ENCODE measurements at regions not wholly inside any gene's neighbourhood (a gene's known extent, or its start where the extent isn't known, plus 50 kb on each side); places are given as distances from the start of the nearest gene placed in this dataset.

GRCh38 chr7:52150952-52151351 lies 834.3 kb upstream of the COBL start:
- Histone ChIP-seq H3K4me3 (ENCODE audit: insufficient read depth, low read length, poor library complexity, severe bottlenecking) (no peak overlapping the region), H3K36me3 (ENCODE audit: low read length) (no peaks in the 10 kb centered on the region), H3K9ac (ENCODE audit: low read length) (no peak overlapping the region), H4K20me1 (ENCODE audit: low read depth, low read length) (no peaks in the 10 kb centered on the region), H2AFZ (ENCODE audit: low read depth, low read length, severe bottlenecking) (no peak overlapping the region), H3K27me3 (ENCODE audit: low read length) (no peaks in the 10 kb centered on the region), H3K79me2 (ENCODE audit: insufficient read depth, low read length) (no peaks in the 10 kb centered on the region), H3K9me3 (ENCODE audit: insufficient read depth, low read length) (no peaks in the 10 kb centered on the region), H3F3A (ENCODE audit: insufficient read depth) (no peaks in the 10 kb centered on the region), H3K27ac (ENCODE audit: low read depth, low read length) (no peak overlapping the region), H3K4me2 (ENCODE audit: low read depth, low read length, poor library complexity, severe bottlenecking) (no peak overlapping the region), H3K9me2 (replicated peaks; ENCODE audit: insufficient read depth, low read length) (0 out of 2 replicates have a peak, but pooled peaks cover 4% of the 10 kb centered on the region)
- TF ChIP-seq CTCF (IDR thresholded peaks at IDR 0.05; ENCODE audit: insufficient read depth, low read length, poor library complexity, severe bottlenecking) (no peak), EZH2phosphoT487 (conservative IDR thresholded peaks at IDR 0.05; ENCODE audit: low read length) (no peak)

- Histone ChIP-seq H3K9me2 (replicated peaks; ENCODE audit: insufficient read depth, low read length) (no peaks in the 10 kb centered on the region), H3K9me3 (ENCODE audit: insufficient read depth, low read length) (no peaks in the 10 kb centered on the region), H3K9ac (ENCODE audit: low read length) (no peak overlapping the region), H4K20me1 (ENCODE audit: low read depth, low read length) (no peaks in the 10 kb centered on the region), H2AFZ (ENCODE audit: low read depth, low read length, severe bottlenecking) (no peak overlapping the region), H3K4me3 (ENCODE audit: insufficient read depth, low read length, poor library complexity, severe bottlenecking) (no peak overlapping the region), H3K27me3 (ENCODE audit: low read length) (no peaks in the 10 kb centered on the region), H3K79me2 (ENCODE audit: insufficient read depth, low read length) (no peaks in the 10 kb centered on the region), H3K36me3 (ENCODE audit: low read length) (no peaks in the 10 kb centered on the region), H3K4me2 (ENCODE audit: low read depth, low read length, poor library complexity, severe bottlenecking) (no peak overlapping the region), H3F3A (ENCODE audit: insufficient read depth) (no peaks in the 10 kb centered on the region), H3K27ac (ENCODE audit: low read depth, low read length) (no peak overlapping the region)
- TF ChIP-seq EZH2phosphoT487 (conservative IDR thresholded peaks at IDR 0.05; ENCODE audit: low read length) (no peak), CTCF (IDR thresholded peaks at IDR 0.05; ENCODE audit: insufficient read depth, low read length, poor library complexity, severe bottlenecking) (no peak)
Observed at GRCh38 chr7:52146871-52147634, 830.4 kb upstream of the COBL start.

- Histone ChIP-seq H3F3A (ENCODE audit: insufficient read depth) (no peaks in the 10 kb centered on the region), H3K27ac (ENCODE audit: low read depth, low read length) (no peak overlapping the region), H3K4me3 (ENCODE audit: insufficient read depth, low read length, poor library complexity, severe bottlenecking) (no peak overlapping the region), H2AFZ (ENCODE audit: low read depth, low read length, severe bottlenecking) (no peak overlapping the region), H3K79me2 (ENCODE audit: insufficient read depth, low read length) (no peaks in the 10 kb centered on the region), H3K9me2 (replicated peaks; ENCODE audit: insufficient read depth, low read length) (no peaks in the 10 kb centered on the region), H3K36me3 (ENCODE audit: low read length) (no peaks in the 10 kb centered on the region), H4K20me1 (ENCODE audit: low read depth, low read length) (no peaks in the 10 kb centered on the region), H3K9me3 (ENCODE audit: insufficient read depth, low read length) (no peaks in the 10 kb centered on the region), H3K9ac (ENCODE audit: low read length) (no peak overlapping the region), H3K27me3 (ENCODE audit: low read length) (no peaks in the 10 kb centered on the region), H3K4me2 (ENCODE audit: low read depth, low read length, poor library complexity, severe bottlenecking) (no peak overlapping the region)
- no peak for TF ChIP-seq CTCF (IDR thresholded peaks at IDR 0.05; ENCODE audit: insufficient read depth, low read length, poor library complexity, severe bottlenecking)
- no peak for TF ChIP-seq EZH2phosphoT487 (conservative IDR thresholded peaks at IDR 0.05; ENCODE audit: low read length)
Observed at GRCh38 chr7:52143219-52143618, 826.6 kb upstream of the COBL start.
